IPS-NIHi7 (cell line): ENCODE measurements at regions not wholly inside any gene's neighbourhood (a gene's known extent, or its start where the extent isn't known, plus 50 kb on each side); places are given as distances from the start of the nearest gene placed in this dataset.

Experiments
- DNase-seq: peaks from one replicate; pipeline ENCODE4 v3.0.0; 2012; ENCODE audit warnings: mixed read lengths; ENCODE audit errors: extremely low spot score

DNA sequence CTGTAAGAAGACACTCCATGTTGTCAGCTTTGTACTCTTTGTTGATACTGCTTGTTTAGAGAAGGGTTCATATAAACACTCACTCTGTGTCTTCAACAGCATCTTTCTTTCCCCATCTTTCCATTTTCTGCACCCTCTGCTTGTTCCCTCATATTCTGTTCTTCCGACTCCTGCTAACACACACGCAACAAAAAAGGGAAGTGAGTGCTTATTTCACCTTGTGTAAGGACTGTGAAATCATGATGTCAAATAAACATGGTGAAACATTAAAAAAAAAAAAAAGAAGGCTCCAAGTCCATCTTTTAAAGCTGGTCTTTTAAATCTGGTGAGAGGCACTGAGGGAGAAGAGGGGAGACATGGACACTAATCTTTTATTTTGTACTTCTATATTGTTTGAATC lies 145.4 kb downstream of the RPAP3 start:
- DNase-seq: no peak

DNA sequence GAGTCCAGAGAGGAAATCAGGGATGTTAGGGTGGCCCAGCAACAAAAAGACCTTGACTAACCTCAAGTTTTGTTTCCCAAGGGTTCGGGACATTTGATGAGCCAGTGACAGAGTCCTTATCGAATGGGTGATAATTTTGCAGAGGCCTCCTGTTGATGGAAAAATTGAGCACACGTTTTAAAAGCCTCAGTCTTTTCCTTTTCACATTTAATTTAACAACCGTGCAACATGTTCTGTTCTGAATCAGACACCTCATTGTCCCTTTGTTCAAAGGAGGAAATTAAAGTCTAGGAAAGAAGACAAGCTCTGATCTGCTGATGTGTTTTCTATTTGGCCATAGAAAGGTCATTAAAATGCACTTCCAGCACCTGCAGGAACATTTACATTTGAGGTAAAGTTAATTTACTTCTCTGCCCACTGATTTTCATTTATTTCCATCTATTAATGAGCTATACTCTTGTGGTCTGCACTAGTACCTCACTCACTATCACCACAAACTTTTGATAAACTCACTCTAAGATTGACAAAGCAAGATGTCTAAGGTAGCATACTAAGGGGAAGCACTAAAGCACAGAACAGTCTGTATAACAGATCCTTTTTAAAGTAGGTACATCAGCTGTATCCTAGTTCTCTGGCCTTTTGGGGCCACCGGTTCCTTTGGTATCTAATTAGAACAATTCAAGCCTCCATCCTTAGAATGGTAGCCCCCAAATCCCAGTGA lies 147.0 kb downstream of the RPAP3 start:
- no peak for DNase-seq

DNA sequence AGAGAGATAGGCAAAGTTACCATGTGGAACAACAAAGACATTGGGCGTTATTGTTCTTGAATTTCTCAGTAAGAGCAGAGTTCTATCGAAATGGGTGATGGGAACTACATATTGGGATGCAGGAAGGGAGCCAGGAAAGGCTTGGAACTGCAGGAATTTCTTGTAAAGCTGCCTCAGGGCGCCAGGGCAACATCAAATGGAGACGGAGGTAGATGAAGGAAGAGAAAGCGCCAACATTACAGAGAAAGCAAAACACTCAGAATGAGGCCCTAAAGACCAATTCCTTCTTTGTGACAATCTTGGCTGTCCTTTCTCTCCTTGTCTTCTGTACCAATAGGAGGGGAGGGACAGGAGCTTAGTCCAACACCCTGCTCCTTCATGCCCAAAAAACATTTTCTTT lies 148.4 kb downstream of the RPAP3 start:
- no peak for DNase-seq

DNA sequence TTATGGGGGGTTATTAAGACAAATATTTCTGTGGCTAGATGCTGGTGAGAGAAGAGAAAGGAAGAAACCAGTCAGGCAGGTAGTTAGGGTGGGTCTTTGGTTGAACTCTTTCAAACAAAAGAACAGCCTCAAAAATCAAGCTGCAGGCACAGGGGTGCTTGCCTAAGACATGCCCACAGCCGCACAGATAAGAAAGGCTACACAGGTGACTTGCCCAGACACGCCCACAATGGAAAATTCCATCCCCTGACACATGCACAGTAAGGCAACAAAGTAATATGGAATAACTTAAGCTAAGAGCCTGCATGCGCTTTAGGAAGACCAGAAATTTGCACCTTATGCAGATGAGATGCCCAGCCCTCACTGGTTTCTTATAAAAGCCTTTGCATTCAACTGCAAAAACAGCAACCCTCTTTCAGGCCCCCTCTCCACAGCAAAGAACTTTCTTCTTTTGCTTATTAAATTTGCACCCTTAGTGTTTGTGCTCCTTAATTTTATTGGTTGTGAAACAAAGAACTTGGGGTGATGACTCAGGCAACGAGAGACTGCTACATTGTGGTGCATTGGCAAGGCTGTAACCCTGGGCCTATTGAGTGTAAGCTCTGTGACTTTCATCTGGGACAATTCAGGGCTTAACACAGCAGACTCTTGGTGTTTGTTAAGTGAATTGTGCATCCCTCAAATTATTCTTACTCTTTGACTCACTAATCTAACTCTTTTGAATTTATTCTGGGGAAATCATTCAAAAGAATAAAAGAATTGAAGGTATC lies 149.4 kb downstream of the RPAP3 start:
- no peak for DNase-seq

GRCh38 chr12:47554046-47554653 lies 151.7 kb downstream of the RPAP3 start:
- no peak for DNase-seq

GRCh38 chr12:47553266-47553665 lies 152.6 kb downstream of the RPAP3 start:
- no peak for DNase-seq

DNA sequence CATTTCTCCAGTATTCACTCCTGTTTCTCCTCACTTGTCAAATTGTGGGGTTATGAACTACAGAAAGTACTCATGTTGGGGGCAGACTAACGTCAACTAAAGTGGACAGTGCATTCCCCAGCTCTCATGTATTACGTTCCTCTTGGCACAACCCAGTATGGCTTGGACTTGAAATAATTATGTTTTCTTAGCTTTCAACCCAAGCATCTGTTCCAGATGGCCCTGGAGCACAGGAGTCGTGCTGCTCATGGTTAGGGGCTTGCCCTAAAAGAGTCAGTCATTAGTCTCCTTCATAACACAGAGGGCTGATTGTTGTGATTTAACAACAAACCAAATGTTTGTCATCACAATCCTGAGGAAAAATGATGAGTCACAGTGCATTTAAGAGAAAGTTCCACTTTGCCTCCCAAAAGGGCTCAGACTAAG lies 154.4 kb downstream of the RPAP3 start:
- DNase-seq: no peak

DNA sequence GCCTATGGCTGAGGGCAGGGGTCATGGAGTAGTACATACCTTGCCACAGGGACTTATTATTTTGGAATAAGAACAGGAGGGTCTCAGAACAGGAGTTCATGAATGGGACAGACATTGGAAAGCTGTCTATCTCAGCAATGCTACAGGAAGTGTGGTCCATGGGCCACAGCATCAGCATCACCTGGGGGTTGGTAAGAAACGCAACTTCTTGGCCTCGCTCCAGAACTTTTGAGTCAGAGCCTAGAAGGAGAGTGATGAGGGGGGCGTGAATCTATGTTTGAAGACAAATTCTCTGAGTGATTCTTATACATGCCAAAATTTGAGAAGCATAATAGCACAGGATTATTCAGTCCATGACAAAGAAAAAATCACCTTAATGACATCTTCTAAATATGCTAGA lies 156.6 kb downstream of the RPAP3 start:
- DNase-seq: no peak

GRCh38 chr12:47548401-47548800 lies 157.4 kb downstream of the RPAP3 start:
- no peak for DNase-seq

DNA sequence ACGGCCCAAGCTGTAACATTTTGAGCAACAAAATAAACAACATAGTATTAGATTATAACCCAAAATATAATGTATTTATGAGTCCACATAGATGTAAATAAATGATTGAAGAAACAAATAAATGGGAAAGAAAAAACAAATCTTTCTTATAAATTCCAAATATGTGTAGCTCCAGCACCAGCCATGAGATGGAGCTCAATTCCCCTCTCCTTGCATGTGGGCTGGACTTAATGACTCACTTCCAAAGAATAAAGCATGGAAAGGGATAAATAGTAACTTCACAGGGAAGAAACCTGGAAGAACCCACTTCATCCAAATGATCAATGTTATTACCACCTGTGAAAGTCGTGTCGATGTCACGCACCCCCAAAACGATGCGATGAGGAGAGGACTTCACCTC lies 158.8 kb downstream of the RPAP3 start:
- peak; percentile 41 for DNase-seq

DNA sequence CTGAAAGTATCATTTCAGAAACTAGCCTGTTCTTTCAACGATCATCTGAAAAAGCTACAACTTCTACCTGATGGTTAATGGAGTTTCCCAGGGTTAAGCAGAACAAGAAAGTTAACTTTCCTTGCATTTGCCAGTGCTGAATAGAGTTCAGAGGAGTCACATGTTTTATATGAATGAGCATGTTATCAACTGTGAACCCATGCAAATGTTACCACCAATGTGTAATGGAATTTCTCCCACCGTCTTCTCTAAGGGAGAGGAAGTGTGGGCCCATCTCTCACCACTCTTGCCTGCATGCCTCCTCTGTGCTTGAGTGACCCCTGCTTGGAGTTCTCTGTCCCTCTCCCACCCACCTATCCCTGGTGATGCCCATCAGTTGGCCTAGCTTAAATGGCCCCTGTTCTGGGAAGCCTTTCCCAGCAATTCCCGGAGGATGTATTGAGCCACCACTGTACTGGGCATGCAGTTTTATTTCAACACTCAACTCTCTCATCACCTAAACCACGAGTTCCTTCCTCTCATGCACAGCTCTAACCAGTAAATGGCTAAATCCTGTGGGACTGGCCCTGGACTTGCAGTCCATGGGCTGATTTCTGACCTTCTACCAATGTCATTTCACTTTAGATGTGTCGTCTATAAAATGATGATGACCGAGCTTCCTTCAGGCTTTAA lies 159.8 kb downstream of the RPAP3 start:
- DNase-seq: no peak

DNA sequence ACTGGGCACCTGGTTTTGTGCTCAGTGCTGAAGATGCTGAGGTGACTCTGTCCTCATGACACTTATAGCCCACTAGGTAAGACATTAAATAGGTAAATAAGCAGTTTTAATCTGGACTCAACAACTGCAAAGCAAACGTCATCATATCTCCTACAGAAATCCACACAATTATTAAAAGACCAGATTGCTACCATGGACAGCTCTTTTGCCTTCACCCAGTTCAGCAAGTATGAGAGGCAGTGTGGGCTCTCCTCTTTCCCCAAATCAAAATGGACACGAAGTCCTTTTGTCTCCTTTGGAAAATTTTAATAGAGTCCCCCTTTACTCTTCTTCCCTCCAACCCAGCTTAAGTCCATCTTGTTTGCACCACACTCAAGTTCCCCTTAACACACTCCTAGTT lies 171.1 kb downstream of the RPAP3 start:
- peak; percentile 34 for DNase-seq

DNA sequence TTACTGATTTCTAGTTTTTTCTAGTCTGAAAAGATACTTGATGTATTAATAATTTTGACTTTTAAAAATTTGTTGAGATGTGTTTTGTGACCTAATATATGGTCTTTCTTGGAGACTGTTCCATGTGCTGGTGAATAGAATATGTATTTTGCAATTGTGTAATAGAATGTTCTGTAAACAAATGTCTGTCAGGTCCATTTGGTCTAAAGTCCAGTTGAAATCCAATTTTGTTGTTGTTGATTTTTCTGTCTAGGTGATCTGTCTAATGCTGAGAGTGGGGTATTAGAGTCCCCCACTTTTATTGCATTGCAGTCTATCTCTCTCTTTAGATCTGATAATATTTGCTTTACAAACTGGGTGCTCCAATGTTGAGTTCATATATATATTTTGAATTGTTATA lies 175.8 kb downstream of the RPAP3 start:
- DNase-seq: no peak

- no peak for DNase-seq
Observed at GRCh38 chr12:47527816-47528215, 178.0 kb downstream of the RPAP3 start.

GRCh38 chr12:47520029-47520428 lies 185.8 kb downstream of the RPAP3 start:
- no peak for DNase-seq

GRCh38 chr12:47517122-47517521 lies 188.7 kb downstream of the RPAP3 start:
- no peak for DNase-seq

DNA sequence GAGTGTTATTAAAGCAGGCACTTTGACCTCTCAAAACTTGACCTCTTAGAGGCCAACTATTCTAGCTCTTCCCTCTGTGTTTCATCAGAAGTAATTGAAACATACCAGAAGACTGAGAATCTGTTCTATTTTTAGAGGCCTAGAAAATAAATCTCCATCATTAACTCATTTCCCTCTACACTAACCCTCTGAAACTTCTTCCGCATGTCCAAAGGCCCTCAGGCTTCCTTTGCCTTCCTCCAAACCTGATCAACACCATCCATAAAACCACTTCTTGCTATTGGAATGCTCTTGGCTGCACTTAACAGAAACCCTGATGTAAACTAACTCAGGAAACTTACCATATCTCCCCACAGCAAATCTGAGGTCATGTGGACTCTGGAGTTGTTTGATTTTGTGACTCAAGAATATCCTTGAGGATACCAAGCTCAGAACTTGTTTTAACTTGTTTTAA lies 196.4 kb downstream of the RPAP3 start:
- no peak for DNase-seq

DNA sequence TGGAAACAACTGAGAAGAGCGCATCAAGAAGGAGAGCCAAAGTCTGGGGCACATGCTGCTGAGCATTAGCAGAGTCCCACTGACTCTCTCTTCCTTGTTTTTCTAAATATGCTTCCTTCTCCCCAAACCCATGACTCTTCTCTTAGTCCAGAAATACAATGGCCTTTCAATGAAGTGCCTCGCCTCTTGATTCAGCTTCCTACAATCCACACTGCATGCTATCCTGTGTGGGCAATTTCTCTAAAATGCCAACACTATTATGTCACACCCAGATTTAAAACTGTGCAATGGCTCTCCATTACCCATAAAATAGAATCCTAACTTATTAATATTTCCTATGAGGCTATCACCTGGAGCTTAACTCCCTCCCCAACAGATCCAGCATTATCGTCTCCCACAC lies 198.6 kb downstream of the RPAP3 start:
- no peak for DNase-seq

- DNase-seq: no peak
Observed at GRCh38 chr12:47504775-47505446, 200.9 kb downstream of the RPAP3 start.

DNA sequence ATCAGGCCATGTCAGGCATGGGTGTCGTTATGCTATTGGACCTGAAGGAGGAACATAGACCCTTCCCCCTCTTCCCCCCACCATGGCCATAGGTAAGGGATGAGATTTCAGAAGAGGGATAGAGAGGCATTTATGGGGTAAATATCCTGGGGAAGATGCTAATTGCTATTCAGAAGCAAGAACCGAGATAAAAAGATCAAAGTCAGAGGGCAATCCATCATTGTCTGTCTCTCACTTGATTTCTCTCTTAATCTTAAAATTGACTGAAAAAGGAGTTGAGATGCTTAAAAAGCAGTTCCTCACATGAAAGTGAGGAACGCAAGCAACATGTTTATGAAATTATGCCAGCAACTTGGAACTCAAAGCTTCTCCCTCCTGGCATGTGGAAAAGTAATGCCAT lies 212.0 kb downstream of the RPAP3 start:
- no peak for DNase-seq

DNA sequence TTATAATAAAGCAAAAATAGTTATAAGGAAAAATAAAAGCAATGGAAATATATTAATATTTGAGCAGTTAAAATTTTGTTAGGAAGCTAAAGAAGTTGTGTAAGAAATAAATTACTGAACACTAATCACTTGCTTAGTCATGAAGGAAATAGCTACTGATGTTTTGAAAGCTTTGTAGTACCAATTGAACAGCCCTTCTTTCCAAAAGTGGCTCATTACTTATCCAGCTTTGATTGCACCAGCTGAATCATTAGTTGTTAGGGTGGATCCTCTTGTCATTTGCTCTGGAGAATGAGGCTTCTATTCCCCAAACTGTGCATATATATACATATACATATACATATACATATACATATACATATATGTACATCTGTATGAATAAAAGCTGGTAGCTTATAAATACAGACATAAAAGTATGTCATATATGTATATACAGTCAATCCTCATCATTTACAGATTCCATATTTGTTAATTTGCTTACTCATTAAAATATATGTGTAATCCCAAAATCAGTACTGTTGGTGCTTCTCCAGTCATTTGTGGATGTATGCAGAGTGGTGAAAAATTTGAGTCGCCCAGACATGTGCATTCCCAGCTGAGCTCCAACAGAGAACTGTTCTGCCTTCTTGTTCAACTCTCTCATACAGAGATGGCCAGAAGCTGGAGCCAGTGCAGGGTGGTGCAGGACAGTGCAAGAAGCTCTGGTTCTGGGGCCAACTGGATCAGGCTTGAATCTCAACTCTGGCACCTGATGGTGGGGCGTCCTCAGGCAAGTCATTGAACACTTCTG lies 214.1 kb downstream of the RPAP3 start:
- no peak for DNase-seq
